ENCODE measurements at regions not wholly inside any gene's neighbourhood (a gene's known extent, or its start where the extent isn't known, plus 50 kb on each side); places are given as distances from the start of the nearest gene placed in this dataset.

DNA sequence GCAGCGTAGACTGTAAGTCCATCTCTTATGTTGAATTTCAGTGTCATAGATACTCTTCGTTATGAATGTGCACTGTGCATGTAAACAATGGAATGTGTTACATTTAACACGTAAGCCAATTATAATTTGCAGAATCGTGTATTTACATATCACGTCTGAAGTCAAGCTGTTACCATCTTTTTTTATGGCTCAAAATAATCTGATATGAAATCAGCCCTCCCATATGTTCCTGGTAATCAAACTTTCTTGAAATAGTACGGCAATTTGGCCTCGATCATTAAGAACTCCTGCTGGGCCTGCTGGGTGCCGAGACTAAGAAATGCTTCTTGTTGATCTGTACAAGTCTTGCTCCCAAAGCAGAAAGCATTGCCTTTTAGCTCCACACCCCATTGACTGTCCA, 89.6 kb upstream of the DOK5 start:
- BruUV-seq (replicated peaks), result no TSS peak
- H3K27ac ChIP-seq (ENCODE audit: low read length), result no peak overlapping the region
- H3K9me3 ChIP-seq (ENCODE audit: control insufficient read depth, insufficient read depth, low read depth, low read length), result no peaks in the 10 kb centered on the region
- no peaks in the 10 kb centered on the region for H3K4me1 ChIP-seq (ENCODE audit: control insufficient read depth, insufficient read depth, low read length)
- H3K36me3 ChIP-seq (ENCODE audit: control insufficient read depth, insufficient read depth, low read length), result no peaks in the 10 kb centered on the region
- no peak for DNase-seq (ENCODE audit: low read depth, low spot score)
- CTCF ChIA-PET, result no interaction called here
- POLR2A ChIA-PET, result no interaction called here
- TF ChIP-seq TCF7L2 (IDR thresholded peaks at IDR 0.05; ENCODE audit: low read depth, low read length) (no peak), POLR2AphosphoS5 (IDR thresholded peaks at IDR 0.05; ENCODE audit: low read depth, low read length) (no peak), CTCF (IDR thresholded peaks at IDR 0.05) (no peak), REST (IDR thresholded peaks at IDR 0.05; ENCODE audit: insufficient read depth in 1 of 2, low read depth in 2 of 2, low read length in 1 of 2) (no peak), SIN3A (IDR thresholded peaks at IDR 0.05; ENCODE audit: borderline replicate concordance, insufficient read depth, low read depth, low read length) (no peak)
- H3K4me3 ChIP-seq (ENCODE audit: low read depth in 2 of 2, low read length in 2 of 2), result no peak overlapping the region
- in situ Hi-C loops (cut with HindIII; ENCODE audit: low pct_unique_long_range_greater_than_20kb, low sequenced_read_pairs), result no loop called here
- no peaks in the 10 kb centered on the region for H3K27me3 ChIP-seq (ENCODE audit: control insufficient read depth, insufficient read depth, low read length)
- intact Hi-C loops (cut with micrococcal nuclease; ENCODE audit: unreplicated experiment), result no loop called here
- ATAC-seq, result no peak

GRCh38 chr20:54389596-54390280, 85.7 kb upstream of the DOK5 start:
- no TSS peak for BruUV-seq (replicated peaks)
- Histone ChIP-seq H3K27ac (ENCODE audit: low read length) (no peak overlapping the region), H3K4me1 (ENCODE audit: control insufficient read depth, insufficient read depth, low read length) (no peaks in the 10 kb centered on the region), H3K36me3 (ENCODE audit: control insufficient read depth, insufficient read depth, low read length) (no peaks in the 10 kb centered on the region), H3K4me3 (ENCODE audit: low read depth in 2 of 2, low read length in 2 of 2) (no peak overlapping the region), H3K9me3 (ENCODE audit: control insufficient read depth, insufficient read depth, low read depth, low read length) (no peaks in the 10 kb centered on the region), H3K27me3 (ENCODE audit: control insufficient read depth, insufficient read depth, low read length) (peaks cover 2% of the 10 kb centered on the region; the same call in 1 of the 2 replicates)
- TF ChIP-seq TCF7L2 (IDR thresholded peaks at IDR 0.05; ENCODE audit: low read depth, low read length) (no peak), REST (IDR thresholded peaks at IDR 0.05; ENCODE audit: insufficient read depth in 1 of 2, low read depth in 2 of 2, low read length in 1 of 2) (no peak), CTCF (IDR thresholded peaks at IDR 0.05) (no peak), SIN3A (IDR thresholded peaks at IDR 0.05; ENCODE audit: borderline replicate concordance, insufficient read depth, low read depth, low read length) (no peak), POLR2AphosphoS5 (IDR thresholded peaks at IDR 0.05; ENCODE audit: low read depth, low read length) (no peak)
- no peak for DNase-seq (ENCODE audit: low read depth, low spot score)
- in situ Hi-C loops (cut with HindIII; ENCODE audit: low pct_unique_long_range_greater_than_20kb, low sequenced_read_pairs) (no loop called here), intact Hi-C loops (cut with micrococcal nuclease; ENCODE audit: unreplicated experiment) (no loop called here)
- ChIA-PET POLR2A (no interaction called here), CTCF (no interaction called here)
- no peak for ATAC-seq
